AG04450 (cell line): ENCODE measurements at regions not wholly inside any gene's neighbourhood (a gene's known extent, or its start where the extent isn't known, plus 50 kb on each side); places are given as distances from the start of the nearest gene placed in this dataset.

Source experiments
- CTCF ChIA-PET: fragments of 300-600, 350-600 bp; formaldehyde crosslinking; extraction: SDS; loops from one replicate; lab custom pipeline; 2022; ENCODE audit warnings: antibody characterized with exemption, inconsistent platforms; lab: Charles Lee
- POLR2A ChIA-PET: fragments of 350-600 bp; formaldehyde crosslinking; extraction: SDS; loops from one replicate; lab custom pipeline; 2021; ENCODE audit warnings: antibody characterized with exemption, inconsistent platforms; lab: Yijun Ruan, JAX
- DNase-seq: peaks from one replicate; pipeline ENCODE4 v3.0.0-alpha.2; 2011; ENCODE audit warnings: low read depth, low spot score
- H3K27ac ChIP-seq: one replicate; pipeline ENCODE4 v1.5.1; 2012; ENCODE audit warnings: low read depth, low read length, control low read depth
- H3K27me3 ChIP-seq: one replicate; pipeline ENCODE4 v1.6.0; 2012; ENCODE audit warnings: low read length; ENCODE audit not compliant: control insufficient read depth, insufficient read depth
- H3K4me3 ChIP-seq: 2 replicates; pipeline ENCODE4 v1.5.1; 2011; ENCODE audit warnings: mild to moderate bottlenecking, low read depth, low read length, control low read depth
- H3K9me3 ChIP-seq: 2 replicates; pipeline ENCODE4 v1.5.1; 2012; ENCODE audit warnings: low read length; ENCODE audit not compliant: control insufficient read depth, insufficient read depth
- TF ChIP-seq, protein P1 (sequence below): IDR thresholded peaks from 2 replicates; pipeline ENCODE4 v1.5.1; 2011; ENCODE audit warnings: low read depth, low read length, control low read depth, inconsistent platforms

DNA sequence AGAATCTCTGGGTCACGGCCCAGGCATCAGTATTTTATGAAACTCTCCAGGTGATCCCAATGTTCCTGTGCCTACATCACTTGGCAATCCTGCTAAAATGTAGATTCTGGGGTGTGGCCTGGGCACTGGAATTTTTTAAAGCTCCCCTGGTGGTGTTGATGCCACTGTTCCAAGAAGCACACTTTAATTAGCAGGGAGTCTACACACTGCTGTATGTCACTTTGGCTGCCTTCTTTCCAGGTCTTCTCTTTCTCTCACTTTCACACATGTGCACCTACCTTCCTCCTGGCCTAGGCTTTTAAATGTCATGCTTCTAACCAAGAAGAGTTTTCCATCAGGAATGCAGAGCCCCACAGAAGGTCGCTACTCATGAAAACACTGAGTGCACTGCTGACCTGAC lies 136.0 kb upstream of the ALDH1B1 start:
- Histone ChIP-seq H3K4me3 (no peak overlapping the region), H3K9me3 (no peaks in the 10 kb centered on the region), H3K27me3 (peaks cover 20% of the 10 kb centered on the region), H3K27ac (no peak overlapping the region)
- ChIA-PET POLR2A (no interaction called here), CTCF (no interaction called here)
- TF ChIP-seq, protein P1, sequence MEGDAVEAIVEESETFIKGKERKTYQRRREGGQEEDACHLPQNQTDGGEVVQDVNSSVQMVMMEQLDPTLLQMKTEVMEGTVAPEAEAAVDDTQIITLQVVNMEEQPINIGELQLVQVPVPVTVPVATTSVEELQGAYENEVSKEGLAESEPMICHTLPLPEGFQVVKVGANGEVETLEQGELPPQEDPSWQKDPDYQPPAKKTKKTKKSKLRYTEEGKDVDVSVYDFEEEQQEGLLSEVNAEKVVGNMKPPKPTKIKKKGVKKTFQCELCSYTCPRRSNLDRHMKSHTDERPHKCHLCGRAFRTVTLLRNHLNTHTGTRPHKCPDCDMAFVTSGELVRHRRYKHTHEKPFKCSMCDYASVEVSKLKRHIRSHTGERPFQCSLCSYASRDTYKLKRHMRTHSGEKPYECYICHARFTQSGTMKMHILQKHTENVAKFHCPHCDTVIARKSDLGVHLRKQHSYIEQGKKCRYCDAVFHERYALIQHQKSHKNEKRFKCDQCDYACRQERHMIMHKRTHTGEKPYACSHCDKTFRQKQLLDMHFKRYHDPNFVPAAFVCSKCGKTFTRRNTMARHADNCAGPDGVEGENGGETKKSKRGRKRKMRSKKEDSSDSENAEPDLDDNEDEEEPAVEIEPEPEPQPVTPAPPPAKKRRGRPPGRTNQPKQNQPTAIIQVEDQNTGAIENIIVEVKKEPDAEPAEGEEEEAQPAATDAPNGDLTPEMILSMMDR, result no peak
- no peak for DNase-seq

DNA sequence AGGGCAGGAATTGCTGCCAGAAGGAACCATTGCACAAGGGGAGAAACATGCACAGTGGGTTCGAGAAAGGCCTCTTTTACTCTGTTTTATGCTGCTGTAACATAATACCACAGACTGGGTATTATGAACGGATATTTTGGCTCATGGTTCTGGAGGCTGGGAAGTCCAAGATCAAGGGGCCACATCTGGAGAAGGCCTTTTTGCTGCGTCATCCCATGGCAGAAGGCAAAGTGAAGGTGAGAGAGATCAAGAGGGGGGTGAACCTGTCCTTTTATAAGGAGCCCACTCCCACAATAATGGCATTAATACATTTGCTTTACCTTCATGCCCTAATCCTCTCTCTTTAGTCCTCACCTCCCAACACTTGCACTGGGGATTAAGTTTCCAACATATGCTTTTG lies 136.9 kb upstream of the ALDH1B1 start:
- peaks cover 22% of the 10 kb centered on the region for H3K27me3 ChIP-seq
- no peak for DNase-seq
- no peaks in the 10 kb centered on the region for H3K9me3 ChIP-seq
- TF ChIP-seq, protein P1, result no peak
- ChIA-PET POLR2A (no interaction called here), CTCF (no interaction called here)
- no peak overlapping the region for H3K27ac ChIP-seq
- H3K4me3 ChIP-seq, result no peak overlapping the region

DNA sequence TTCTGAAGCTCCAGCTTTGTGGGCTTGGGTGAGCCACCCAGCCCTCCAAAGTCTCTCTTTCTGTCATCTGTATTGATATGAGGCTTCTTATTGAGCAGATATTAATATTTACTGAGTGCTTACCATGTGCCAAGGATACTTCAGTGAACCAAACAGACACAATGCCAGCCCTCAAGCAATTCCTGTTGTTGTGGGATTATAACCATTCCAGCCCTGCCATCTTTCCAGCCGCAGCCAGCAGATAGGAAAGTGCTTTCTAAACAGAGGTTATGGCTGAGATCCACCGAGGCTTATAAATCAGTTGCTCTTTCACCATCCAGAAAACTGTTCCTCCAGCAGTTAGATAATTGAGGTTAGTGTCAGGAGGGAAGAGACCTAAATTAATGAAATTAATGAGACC lies 137.7 kb upstream of the ALDH1B1 start:
- CTCF ChIA-PET, result no interaction called here

DNA sequence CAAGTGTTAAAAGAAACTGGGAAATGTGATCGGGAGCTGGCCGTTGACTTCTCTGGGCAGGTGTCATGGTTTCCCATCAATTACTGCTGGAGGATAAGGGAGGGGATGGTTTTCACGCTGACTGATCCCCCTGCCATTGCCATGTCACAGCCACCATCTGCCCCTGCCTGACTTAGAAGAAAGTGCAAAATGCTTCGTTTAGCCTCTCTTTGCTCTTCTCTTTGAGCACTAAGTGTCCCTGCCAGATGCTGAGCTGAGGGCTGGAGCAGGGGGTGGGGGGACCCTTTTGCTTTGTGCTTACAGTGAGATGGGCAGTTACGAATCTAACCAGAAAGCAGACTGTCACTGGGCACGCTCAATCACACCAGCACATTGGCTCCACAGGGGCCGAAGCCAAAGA lies 138.4 kb upstream of the ALDH1B1 start:
- H3K4me3 ChIP-seq, result no peak overlapping the region
- DNase-seq, result no peak
- ChIA-PET POLR2A (interaction anchor here (0.5 kb wide), 1 partner anchor 9 kb away, joined by 3 read pairs; no protein-coding TSS in a partner anchor), CTCF (no interaction called here)
- H3K9me3 ChIP-seq, result no peaks in the 10 kb centered on the region
- TF ChIP-seq, protein P1, result no peak
- peaks cover 30% of the 10 kb centered on the region for H3K27me3 ChIP-seq
- H3K27ac ChIP-seq, result no peak overlapping the region

More for the DNA sequence above, 137.7 kb upstream of the ALDH1B1 start:
- DNase-seq, result no peak
- H3K27me3 ChIP-seq, result peaks cover 28% of the 10 kb centered on the region
- POLR2A ChIA-PET, result no interaction called here
- TF ChIP-seq, protein P1, result no peak
- H3K9me3 ChIP-seq, result no peaks in the 10 kb centered on the region
- no peak overlapping the region for H3K4me3 ChIP-seq
- no peak overlapping the region for H3K27ac ChIP-seq

DNA sequence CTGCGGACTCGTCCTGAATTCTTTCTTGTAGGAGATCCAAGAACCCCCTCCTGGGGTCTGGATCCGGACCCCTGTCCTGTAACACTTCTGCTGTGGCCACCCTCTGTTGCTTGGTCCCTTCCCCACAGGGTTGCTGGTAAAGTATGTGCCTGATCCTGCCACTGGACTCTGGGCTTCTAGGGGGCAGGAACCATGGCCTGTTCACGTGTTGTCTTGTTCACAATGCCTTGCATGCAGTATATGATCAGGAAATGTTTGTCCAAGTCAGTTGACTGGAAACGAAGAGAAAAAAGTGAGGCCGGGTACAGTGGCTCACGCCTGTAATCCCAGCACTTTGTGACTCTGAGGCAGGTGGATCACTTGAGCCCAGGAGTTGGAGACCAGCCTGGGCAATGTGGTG lies 139.3 kb upstream of the ALDH1B1 start:
- peaks cover 32% of the 10 kb centered on the region for H3K27me3 ChIP-seq
- no peak overlapping the region for H3K4me3 ChIP-seq
- TF ChIP-seq, protein P1, result no peak
- no peak for DNase-seq
- CTCF ChIA-PET, result interaction anchor here (0.7 kb wide), 2 partner anchors 342 to 1380 kb away, joined by 3 to 6 read pairs; no protein-coding TSS in a partner anchor
- no peaks in the 10 kb centered on the region for H3K9me3 ChIP-seq
- POLR2A ChIA-PET, result no interaction called here
- no peak overlapping the region for H3K27ac ChIP-seq
